Breast epithelium (tissue), 3 donors: ENCODE measurements at regions not wholly inside any gene's neighbourhood (a gene's known extent, or its start where the extent isn't known, plus 50 kb on each side); places are given as distances from the start of the nearest gene placed in this dataset.

Source experiments
- POLR2A ChIP-seq: fragments of 450-650 bp; IDR thresholded peaks from one replicate; pipeline ENCODE4 v1.6.1; 2016; ENCODE audit warnings: antibody characterized with exemption, mild to moderate bottlenecking, moderate library complexity
- POLR2AphosphoS5 ChIP-seq, 3 donors: sonication (generic); formaldehyde crosslinking; IDR thresholded peaks; one replicate each; pipeline ENCODE4 v1.6.1; 2017; ENCODE audit warnings: antibody characterized with exemption in 3 of 3
- TF ChIP-seq, protein P1 (sequence below), 3 donors: fragments of 450-650 bp; IDR thresholded peaks; one replicate each; pipeline ENCODE4 v1.5.1; 2016 to 2017; ENCODE audit warnings: antibody characterized with exemption in 3 of 3, mild to moderate bottlenecking in 3 of 3, moderate library complexity in 3 of 3

- TF ChIP-seq, protein P1, sequence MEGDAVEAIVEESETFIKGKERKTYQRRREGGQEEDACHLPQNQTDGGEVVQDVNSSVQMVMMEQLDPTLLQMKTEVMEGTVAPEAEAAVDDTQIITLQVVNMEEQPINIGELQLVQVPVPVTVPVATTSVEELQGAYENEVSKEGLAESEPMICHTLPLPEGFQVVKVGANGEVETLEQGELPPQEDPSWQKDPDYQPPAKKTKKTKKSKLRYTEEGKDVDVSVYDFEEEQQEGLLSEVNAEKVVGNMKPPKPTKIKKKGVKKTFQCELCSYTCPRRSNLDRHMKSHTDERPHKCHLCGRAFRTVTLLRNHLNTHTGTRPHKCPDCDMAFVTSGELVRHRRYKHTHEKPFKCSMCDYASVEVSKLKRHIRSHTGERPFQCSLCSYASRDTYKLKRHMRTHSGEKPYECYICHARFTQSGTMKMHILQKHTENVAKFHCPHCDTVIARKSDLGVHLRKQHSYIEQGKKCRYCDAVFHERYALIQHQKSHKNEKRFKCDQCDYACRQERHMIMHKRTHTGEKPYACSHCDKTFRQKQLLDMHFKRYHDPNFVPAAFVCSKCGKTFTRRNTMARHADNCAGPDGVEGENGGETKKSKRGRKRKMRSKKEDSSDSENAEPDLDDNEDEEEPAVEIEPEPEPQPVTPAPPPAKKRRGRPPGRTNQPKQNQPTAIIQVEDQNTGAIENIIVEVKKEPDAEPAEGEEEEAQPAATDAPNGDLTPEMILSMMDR (IDR thresholded peaks at IDR 0.05) = no peak
- no peak for TF ChIP-seq POLR2AphosphoS5 (IDR thresholded peaks at IDR 0.05)
- TF ChIP-seq POLR2A = no peak
These were observed 59.8 kb upstream of the SMNDC1 start for GRCh38 chr10:110364531-110364937.
